ENCODE measurements at regions not wholly inside any gene's neighbourhood (a gene's known extent, or its start where the extent isn't known, plus 50 kb on each side); places are given as distances from the start of the nearest gene placed in this dataset.

- no peak for DNase-seq
Measured at GRCh38 chr16:73286346-73287267, 238.7 kb upstream of the ZFHX3 start.

GRCh38 chr16:73285436-73286201 is 237.7 kb upstream of the ZFHX3 start:
- DNase-seq, result no peak

GRCh38 chr16:73280388-73280787 is 232.5 kb upstream of the ZFHX3 start:
- DNase-seq, result no peak

GRCh38 chr16:73279451-73279850 is 231.5 kb upstream of the ZFHX3 start:
- no peak for DNase-seq

- DNase-seq, result no peak
Measured at GRCh38 chr16:73277071-73277470, 229.1 kb upstream of the ZFHX3 start.

GRCh38 chr16:73275448-73275847 is 227.5 kb upstream of the ZFHX3 start:
- no peak for DNase-seq

- no peak for DNase-seq
Measured at GRCh38 chr16:73275024-73275423, 227.1 kb upstream of the ZFHX3 start.

- DNase-seq, result no peak
Measured at GRCh38 chr16:73274140-73274539, 226.2 kb upstream of the ZFHX3 start.

GRCh38 chr16:73268366-73268993 is 220.6 kb upstream of the ZFHX3 start:
- DNase-seq, result no peak

- no peak for DNase-seq
Measured at GRCh38 chr16:73265935-73266334, 218.0 kb upstream of the ZFHX3 start.

GRCh38 chr16:73265124-73265837 is 217.4 kb upstream of the ZFHX3 start:
- no peak for DNase-seq

- no peak for DNase-seq
Measured at GRCh38 chr16:73262931-73263330, 215.0 kb upstream of the ZFHX3 start.

- no peak for DNase-seq
Measured at GRCh38 chr16:73255031-73255430, 207.1 kb upstream of the ZFHX3 start.

- DNase-seq, result no peak
Measured at GRCh38 chr16:73253922-73254480, 206.1 kb upstream of the ZFHX3 start.

- DNase-seq, result no peak
Measured at GRCh38 chr16:73252446-73252845, 204.5 kb upstream of the ZFHX3 start.

GRCh38 chr16:73251608-73252007 is 203.7 kb upstream of the ZFHX3 start:
- no peak for DNase-seq

- DNase-seq, result no peak
Measured at GRCh38 chr16:73248316-73248715, 200.4 kb upstream of the ZFHX3 start.

GRCh38 chr16:73240920-73241319 is 193.0 kb upstream of the ZFHX3 start:
- DNase-seq, result no peak

- no peak for DNase-seq
Measured at GRCh38 chr16:73237601-73238000, 189.7 kb upstream of the ZFHX3 start.

GRCh38 chr16:73234496-73234895 is 186.6 kb upstream of the ZFHX3 start:
- no peak for DNase-seq

- no peak for DNase-seq
Measured at GRCh38 chr16:73233846-73234424, 186.0 kb upstream of the ZFHX3 start.

- no peak for DNase-seq
Measured at GRCh38 chr16:73233329-73233765, 185.4 kb upstream of the ZFHX3 start.

Data from CD4-positive, alpha-beta T cell treated with Interleukin-21 for 1 hour (primary cell).